PFSK-1 (cell line): ENCODE measurements at regions not wholly inside any gene's neighbourhood (a gene's known extent, or its start where the extent isn't known, plus 50 kb on each side); places are given as distances from the start of the nearest gene placed in this dataset.

Source experiments
- TAF1 ChIP-seq: IDR thresholded peaks from 2 replicates; pipeline ENCODE4 v1.6.1; 2012; ENCODE audit warnings: low read length, control low read depth, borderline replicate concordance; ENCODE audit not compliant: insufficient read depth
- TF ChIP-seq, protein P1 (sequence below), 2 experiments: IDR thresholded peaks; 2 replicates each; pipeline versions ENCODE4 v1.6.1 to v1.8.0; 2011 to 2012; ENCODE audit warnings: low read depth in 2 of 2, low read length in 2 of 2, control low read depth in 1 of 2, inconsistent platforms in 1 of 2, mild to moderate bottlenecking in 1 of 2, moderate library complexity in 1 of 2; ENCODE audit not compliant: insufficient read depth in 1 of 2

DNA sequence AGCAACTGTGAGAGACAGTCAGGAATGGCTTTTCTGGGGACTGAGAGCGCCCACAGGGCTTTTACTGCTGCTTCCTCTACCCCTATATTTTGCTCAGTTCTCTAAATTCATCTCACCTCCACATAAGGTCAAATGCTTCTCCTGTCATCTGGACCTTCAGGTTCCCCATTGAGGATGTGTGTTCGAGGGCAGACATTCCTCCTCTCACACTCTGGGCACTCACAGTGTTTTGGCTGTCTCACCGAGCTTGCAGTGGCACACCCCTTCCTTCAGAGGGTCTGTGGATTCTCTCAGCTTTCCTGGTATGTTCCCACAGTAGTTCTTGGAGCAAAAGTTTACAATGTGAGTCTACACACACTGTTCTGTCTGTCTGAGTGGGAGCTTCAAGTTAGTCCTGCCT is 127.8 kb upstream of the GLRA1 start:
- TF ChIP-seq, protein P1, sequence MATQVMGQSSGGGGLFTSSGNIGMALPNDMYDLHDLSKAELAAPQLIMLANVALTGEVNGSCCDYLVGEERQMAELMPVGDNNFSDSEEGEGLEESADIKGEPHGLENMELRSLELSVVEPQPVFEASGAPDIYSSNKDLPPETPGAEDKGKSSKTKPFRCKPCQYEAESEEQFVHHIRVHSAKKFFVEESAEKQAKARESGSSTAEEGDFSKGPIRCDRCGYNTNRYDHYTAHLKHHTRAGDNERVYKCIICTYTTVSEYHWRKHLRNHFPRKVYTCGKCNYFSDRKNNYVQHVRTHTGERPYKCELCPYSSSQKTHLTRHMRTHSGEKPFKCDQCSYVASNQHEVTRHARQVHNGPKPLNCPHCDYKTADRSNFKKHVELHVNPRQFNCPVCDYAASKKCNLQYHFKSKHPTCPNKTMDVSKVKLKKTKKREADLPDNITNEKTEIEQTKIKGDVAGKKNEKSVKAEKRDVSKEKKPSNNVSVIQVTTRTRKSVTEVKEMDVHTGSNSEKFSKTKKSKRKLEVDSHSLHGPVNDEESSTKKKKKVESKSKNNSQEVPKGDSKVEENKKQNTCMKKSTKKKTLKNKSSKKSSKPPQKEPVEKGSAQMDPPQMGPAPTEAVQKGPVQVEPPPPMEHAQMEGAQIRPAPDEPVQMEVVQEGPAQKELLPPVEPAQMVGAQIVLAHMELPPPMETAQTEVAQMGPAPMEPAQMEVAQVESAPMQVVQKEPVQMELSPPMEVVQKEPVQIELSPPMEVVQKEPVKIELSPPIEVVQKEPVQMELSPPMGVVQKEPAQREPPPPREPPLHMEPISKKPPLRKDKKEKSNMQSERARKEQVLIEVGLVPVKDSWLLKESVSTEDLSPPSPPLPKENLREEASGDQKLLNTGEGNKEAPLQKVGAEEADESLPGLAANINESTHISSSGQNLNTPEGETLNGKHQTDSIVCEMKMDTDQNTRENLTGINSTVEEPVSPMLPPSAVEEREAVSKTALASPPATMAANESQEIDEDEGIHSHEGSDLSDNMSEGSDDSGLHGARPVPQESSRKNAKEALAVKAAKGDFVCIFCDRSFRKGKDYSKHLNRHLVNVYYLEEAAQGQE (IDR thresholded peaks at IDR 0.05; ENCODE audit: insufficient read depth in 1 of 2, low read depth in 2 of 2, low read length in 2 of 2) = no peak
- TF ChIP-seq TAF1 = no peak
